Gastrocnemius medialis (tissue), 4 donors: ENCODE measurements at regions not wholly inside any gene's neighbourhood (a gene's known extent, or its start where the extent isn't known, plus 50 kb on each side); places are given as distances from the start of the nearest gene placed in this dataset.

Source experiments
- ATAC-seq, 2 donors: fragments of 150-250 bp; one replicate each; pipeline ENCODE4 v1.9.1; 2016
- DNase-seq, 2 donors: peaks; one replicate each; pipeline ENCODE4 v3.0.0-alpha.2; 2019
- H3K27ac ChIP-seq, 4 donors: fragments of 200-600 bp; sonication (generic); 1 replicate in 1 of 4; 2 replicates in 3 of 4; pipeline ENCODE4 v1.5.1; 2016 to 2018; ENCODE audit warnings: mild to moderate bottlenecking in 2 of 4, moderate library complexity in 1 of 4
- H3K27me3 ChIP-seq, 3 donors: fragments of 200-600 bp; sonication (generic) in 2 of 3; 1 replicate in 1 of 3; 2 replicates in 2 of 3; pipeline versions ENCODE4 v1.5.1 to v1.6.0; 2016 to 2019; ENCODE audit warnings: mild to moderate bottlenecking in 1 of 3, moderate library complexity in 1 of 3
- H3K36me3 ChIP-seq, 2 donors: fragments of 200-600 bp; sonication (generic) in 1 of 2; one replicate each; pipeline ENCODE4 v1.5.1; 2017 to 2018
- H3K4me1 ChIP-seq, 2 donors: fragments of 200-600 bp; sonication (generic) in 1 of 2; one replicate each; pipeline ENCODE4 v1.5.1; 2016 to 2017; ENCODE audit warnings: mild to moderate bottlenecking in 2 of 2
- H3K4me3 ChIP-seq, 4 donors: fragments of 200-600 bp; sonication (generic) in 3 of 4; 1 replicate in 1 of 4; 2 replicates in 3 of 4; pipeline ENCODE4 v1.5.1; 2016 to 2019; ENCODE audit warnings: mild to moderate bottlenecking in 2 of 4
- H3K9me3 ChIP-seq, 3 donors: fragments of 200-600 bp; sonication (generic) in 2 of 3; 1 replicate in 1 of 3; 2 replicates in 2 of 3; pipeline ENCODE4 v1.5.1; 2016 to 2019
- POLR2A ChIP-seq, 2 donors: fragments of 450-650 bp; IDR thresholded peaks; one replicate each; pipeline ENCODE4 v1.6.1; 2017; ENCODE audit warnings: antibody characterized with exemption in 2 of 2, mild to moderate bottlenecking in 2 of 2, moderate library complexity in 2 of 2
- in situ Hi-C, 4 donors: fragments of 200-750 bp; cut with MboI; loops; one replicate each; pipeline versions ENCODE4 v1.15.0 to v1.8.0; 2017; ENCODE audit warnings: low sequenced_read_pairs in 4 of 4
- intact Hi-C: fragments of 100-400 bp; cut with DNase I; formaldehyde crosslinking; loops from one replicate; pipeline ENCODE4 v1.15.1; 2023; ENCODE audit warnings: low total_unique reads
- TF ChIP-seq, protein P1 (sequence below), 5 experiments: fragments of 450-650 bp in 3 of 5; fragments of 200-600 bp in 2 of 5; sonication (generic) in 2 of 5; IDR thresholded peaks in 4 of 5; conservative IDR thresholded peaks in 1 of 5; 1 replicate in 4 of 5; 2 replicates in 1 of 5; pipeline ENCODE4 v1.5.1; 2016 to 2019; ENCODE audit warnings: antibody characterized with exemption in 5 of 5, mild to moderate bottlenecking in 3 of 5, moderate library complexity in 3 of 5

DNA sequence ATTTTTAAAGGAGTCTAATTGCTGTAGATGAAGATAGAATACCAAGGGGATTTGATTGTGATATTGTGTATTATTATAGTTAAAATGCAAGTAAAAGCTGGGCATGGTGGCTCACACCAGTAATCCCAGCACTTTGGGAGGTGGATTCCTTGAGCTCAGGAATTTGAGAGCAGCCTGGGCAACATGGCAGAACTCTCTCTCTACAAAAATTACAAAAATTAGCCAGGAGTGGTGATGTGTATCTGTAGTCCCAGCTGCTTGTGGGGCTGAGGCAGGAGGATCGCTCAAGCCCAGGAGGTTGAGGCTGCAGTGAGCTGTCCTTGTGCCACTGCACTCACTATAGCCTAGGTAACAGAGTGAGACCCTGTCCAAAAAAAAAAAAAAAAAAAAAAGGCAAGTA is 687.0 kb downstream of the NUP35 start:
- H3K4me3 ChIP-seq: no peak overlapping the region
- DNase-seq (no peak), ATAC-seq (no peak)
- no peak for TF ChIP-seq POLR2A (IDR thresholded peaks at IDR 0.05)
- TF ChIP-seq, protein P1, sequence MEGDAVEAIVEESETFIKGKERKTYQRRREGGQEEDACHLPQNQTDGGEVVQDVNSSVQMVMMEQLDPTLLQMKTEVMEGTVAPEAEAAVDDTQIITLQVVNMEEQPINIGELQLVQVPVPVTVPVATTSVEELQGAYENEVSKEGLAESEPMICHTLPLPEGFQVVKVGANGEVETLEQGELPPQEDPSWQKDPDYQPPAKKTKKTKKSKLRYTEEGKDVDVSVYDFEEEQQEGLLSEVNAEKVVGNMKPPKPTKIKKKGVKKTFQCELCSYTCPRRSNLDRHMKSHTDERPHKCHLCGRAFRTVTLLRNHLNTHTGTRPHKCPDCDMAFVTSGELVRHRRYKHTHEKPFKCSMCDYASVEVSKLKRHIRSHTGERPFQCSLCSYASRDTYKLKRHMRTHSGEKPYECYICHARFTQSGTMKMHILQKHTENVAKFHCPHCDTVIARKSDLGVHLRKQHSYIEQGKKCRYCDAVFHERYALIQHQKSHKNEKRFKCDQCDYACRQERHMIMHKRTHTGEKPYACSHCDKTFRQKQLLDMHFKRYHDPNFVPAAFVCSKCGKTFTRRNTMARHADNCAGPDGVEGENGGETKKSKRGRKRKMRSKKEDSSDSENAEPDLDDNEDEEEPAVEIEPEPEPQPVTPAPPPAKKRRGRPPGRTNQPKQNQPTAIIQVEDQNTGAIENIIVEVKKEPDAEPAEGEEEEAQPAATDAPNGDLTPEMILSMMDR (IDR thresholded peaks at IDR 0.05 in 4 of 5, conservative IDR thresholded peaks at IDR 0.05 in 1 of 5): no peak
- H3K36me3 ChIP-seq: no peaks in the 10 kb centered on the region
- no peaks in the 10 kb centered on the region for H3K9me3 ChIP-seq
- in situ Hi-C loops: no loop called here
- intact Hi-C loops: no loop called here
- no peak overlapping the region for H3K27ac ChIP-seq
- no peaks in the 10 kb centered on the region for H3K4me1 ChIP-seq
- no peaks in the 10 kb centered on the region for H3K27me3 ChIP-seq

GRCh38 chr2:183812091-183812490 is 687.8 kb downstream of the NUP35 start:
- no peak for DNase-seq
- TF ChIP-seq, protein P1 (IDR thresholded peaks at IDR 0.05 in 4 of 5, conservative IDR thresholded peaks at IDR 0.05 in 1 of 5): no peak
- no peak for TF ChIP-seq POLR2A (IDR thresholded peaks at IDR 0.05)
- ATAC-seq: no peak
- Histone ChIP-seq H3K9me3 (no peaks in the 10 kb centered on the region), H3K4me1 (no peaks in the 10 kb centered on the region), H3K36me3 (no peaks in the 10 kb centered on the region), H3K27me3 (no peaks in the 10 kb centered on the region), H3K4me3 (no peak overlapping the region), H3K27ac (no peak overlapping the region)
- in situ Hi-C loops (no loop called here), intact Hi-C loops (no loop called here)

DNA sequence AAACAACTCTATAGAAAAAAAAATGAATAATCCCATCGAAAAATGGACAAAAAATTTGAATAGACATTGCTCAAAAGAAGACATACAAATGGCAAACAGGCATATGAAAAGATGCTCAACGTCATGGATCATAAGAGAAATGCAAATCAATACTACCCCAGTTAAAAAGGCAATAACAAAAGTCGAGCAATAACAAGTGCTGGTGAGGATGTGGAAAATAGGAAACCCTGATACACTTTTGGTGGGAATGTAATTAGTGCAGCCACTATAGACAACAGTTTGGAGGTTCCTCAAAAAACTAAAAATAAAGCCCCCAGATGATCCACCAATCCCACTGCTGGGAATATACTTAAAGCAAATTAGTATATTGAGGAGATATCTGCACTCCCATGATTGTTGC is 701.5 kb downstream of the NUP35 start:
- ATAC-seq: no peak
- DNase-seq: no peak
- in situ Hi-C loops (no loop called here), intact Hi-C loops (no loop called here)
- no peaks in the 10 kb centered on the region for H3K36me3 ChIP-seq
- peaks cover 0 to 6% (median 0%) of the 10 kb centered on the region in 3 donors for H3K9me3 ChIP-seq
- H3K27me3 ChIP-seq: no peaks in the 10 kb centered on the region
- no peak overlapping the region for H3K4me3 ChIP-seq
- H3K4me1 ChIP-seq: no peaks in the 10 kb centered on the region
- no peak overlapping the region for H3K27ac ChIP-seq
- TF ChIP-seq, protein P1 (IDR thresholded peaks at IDR 0.05 in 4 of 5, conservative IDR thresholded peaks at IDR 0.05 in 1 of 5): no peak
- no peak for TF ChIP-seq POLR2A (IDR thresholded peaks at IDR 0.05)

DNA sequence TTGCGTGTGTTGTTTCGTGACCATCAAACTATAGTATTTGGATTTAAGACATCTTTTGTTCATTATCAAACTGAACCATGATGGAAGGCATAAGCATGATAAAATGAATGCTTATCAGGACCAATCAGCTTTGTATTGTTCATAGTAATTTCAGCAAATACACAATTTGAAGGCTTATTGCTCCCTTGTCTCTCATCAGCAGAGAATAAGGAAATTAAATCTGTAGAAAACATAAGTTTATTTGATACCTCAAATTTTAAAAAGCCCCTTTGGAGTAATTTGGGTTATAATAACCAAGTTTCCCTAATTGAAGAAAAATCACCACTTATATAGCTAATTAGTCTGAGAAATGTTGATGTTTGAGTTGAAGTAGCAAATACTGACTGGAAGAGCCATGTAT is 705.7 kb downstream of the NUP35 start:
- Histone ChIP-seq H3K27me3 (no peaks in the 10 kb centered on the region), H3K27ac (no peak overlapping the region), H3K36me3 (no peaks in the 10 kb centered on the region), H3K4me1 (no peaks in the 10 kb centered on the region), H3K9me3 (peaks cover 0 to 6% (median 0%) of the 10 kb centered on the region in 3 donors), H3K4me3 (no peak overlapping the region)
- TF ChIP-seq, protein P1 (IDR thresholded peaks at IDR 0.05 in 4 of 5, conservative IDR thresholded peaks at IDR 0.05 in 1 of 5): no peak
- TF ChIP-seq POLR2A (IDR thresholded peaks at IDR 0.05): no peak
- intact Hi-C loops (no loop called here), in situ Hi-C loops (no loop called here)
- DNase-seq (no peak), ATAC-seq (no peak)

DNA sequence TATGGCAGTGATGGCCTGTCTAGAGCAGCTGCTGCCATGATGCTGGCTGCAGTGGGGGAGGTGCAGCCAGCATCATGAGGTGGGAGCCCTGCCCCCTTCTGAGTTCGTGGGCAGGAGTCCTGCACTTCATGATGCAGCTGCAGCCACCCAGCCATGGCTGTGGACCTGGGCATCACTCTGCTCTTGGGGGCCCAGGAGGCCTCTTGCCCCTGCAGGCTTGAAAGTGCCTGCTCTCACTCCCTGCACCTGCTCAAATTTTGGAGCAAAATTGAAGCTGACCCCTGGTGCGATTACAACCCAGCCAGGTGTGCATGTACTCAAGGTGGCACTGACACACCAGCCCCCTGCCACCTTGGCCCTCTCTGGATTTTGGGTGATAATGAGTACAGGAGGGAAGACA is 712.9 kb downstream of the NUP35 start:
- no peaks in the 10 kb centered on the region for H3K4me1 ChIP-seq
- no peak overlapping the region for H3K4me3 ChIP-seq
- no peaks in the 10 kb centered on the region for H3K27me3 ChIP-seq
- intact Hi-C loops (no loop called here), in situ Hi-C loops (no loop called here)
- no peaks in the 10 kb centered on the region for H3K9me3 ChIP-seq
- ATAC-seq: no peak
- DNase-seq: no peak
- no peaks in the 10 kb centered on the region for H3K36me3 ChIP-seq
- no peak overlapping the region for H3K27ac ChIP-seq
- TF ChIP-seq, protein P1 (IDR thresholded peaks at IDR 0.05 in 4 of 5, conservative IDR thresholded peaks at IDR 0.05 in 1 of 5): no peak
- TF ChIP-seq POLR2A (IDR thresholded peaks at IDR 0.05): no peak
